Esophagus muscularis mucosa (tissue), 4 donors: ENCODE measurements at regions not wholly inside any gene's neighbourhood (a gene's known extent, or its start where the extent isn't known, plus 50 kb on each side); places are given as distances from the start of the nearest gene placed in this dataset.

Experiments
- DNase-seq: peaks from one replicate; pipeline ENCODE4 v3.0.0-alpha.2; 2017; ENCODE audit errors: extremely low spot score
- H3K27ac ChIP-seq, 4 donors: fragments of 200-600 bp; sonication (generic); replicated peaks in 1 of 4; 1 replicate in 3 of 4; 2 replicates in 1 of 4; pipeline ENCODE4 v1.5.1; 2016 to 2019; ENCODE audit warnings: mild to moderate bottlenecking in 1 of 4
- H3K27me3 ChIP-seq, 4 donors: fragments of 200-600 bp; sonication (generic); one replicate each; pipeline versions ENCODE4 v1.5.1 to v1.6.0; 2016 to 2019
- H3K36me3 ChIP-seq, 4 donors: fragments of 200-600 bp; sonication (generic); one replicate each; pipeline ENCODE4 v1.5.1; 2016 to 2019
- H3K4me1 ChIP-seq, 4 donors: fragments of 200-600 bp; sonication (generic); one replicate each; pipeline ENCODE4 v1.5.1; 2016 to 2019
- H3K4me3 ChIP-seq, 4 donors: fragments of 200-600 bp; sonication (generic); 1 replicate in 2 of 4; 2 replicates in 2 of 4; pipeline ENCODE4 v1.5.1; 2016 to 2019; ENCODE audit warnings: mild to moderate bottlenecking in 4 of 4, moderate library complexity in 1 of 4
- H3K9me3 ChIP-seq, 4 donors: fragments of 200-600 bp; sonication (generic); 1 replicate in 3 of 4; 2 replicates in 1 of 4; pipeline ENCODE4 v1.5.1; 2016 to 2019
- CTCF ChIP-seq, 3 experiments: fragments of 200-600 bp in 2 of 3; fragments of 450-650 bp in 1 of 3; sonication (generic) in 2 of 3; IDR thresholded peaks; one replicate each; pipeline ENCODE4 v1.5.1; 2017 to 2019; ENCODE audit warnings: antibody characterized with exemption in 3 of 3, mild to moderate bottlenecking in 2 of 3, moderate library complexity in 1 of 3
- EP300 ChIP-seq: sonication (generic); formaldehyde crosslinking; IDR thresholded peaks from one replicate; pipeline ENCODE4 v1.6.1; 2017; ENCODE audit warnings: antibody characterized with exemption
- POLR2A ChIP-seq: fragments of 450-650 bp; IDR thresholded peaks from one replicate; pipeline ENCODE4 v1.6.1; 2017; ENCODE audit warnings: antibody characterized with exemption, moderate library complexity, mild to moderate bottlenecking, low read depth
- POLR2AphosphoS5 ChIP-seq, 2 donors: sonication (generic); formaldehyde crosslinking; IDR thresholded peaks; one replicate each; pipeline ENCODE4 v1.6.1; 2017; ENCODE audit warnings: antibody characterized with exemption in 2 of 2
- WGBS: methylation state at CpG from one replicate; pipeline ENCODE4 v1.1.5; 2018; 5-methylcytosine and 5-hydroxymethylcytosine counted together
- intact Hi-C: fragments of 100-400 bp; cut with DNase I; formaldehyde crosslinking; loops from one replicate; pipeline ENCODE4 v1.15.1; 2023

- peaks cover 11 to 27% (median 18%) of the 10 kb centered on the region in 4 donors for H3K4me1 ChIP-seq
- 93% methylated on average over 6 of the region's 14 CpGs for WGBS
- TF ChIP-seq EP300: no peak
- no peak for TF ChIP-seq POLR2AphosphoS5 (IDR thresholded peaks at IDR 0.05)
- no peak for TF ChIP-seq CTCF (IDR thresholded peaks at IDR 0.05)
- H3K36me3 ChIP-seq: peaks cover 0 to 23% (median 9%) of the 10 kb centered on the region in 4 donors
- H3K9me3 ChIP-seq: no peaks in the 10 kb centered on the region
- intact Hi-C loops: loop anchor here (10.0 kb wide), 1 partner anchor 108 kb away; no protein-coding TSS in a partner anchor
- no peak for DNase-seq
- H3K27me3 ChIP-seq: no peaks in the 10 kb centered on the region
- H3K4me3 ChIP-seq: no peak overlapping the region
- H3K27ac ChIP-seq: no peak overlapping the region
Measured at GRCh38 chr2:120956486-120957156, 221.0 kb downstream of the GLI2 start.

- no peak for TF ChIP-seq POLR2A
- no peak for TF ChIP-seq CTCF (IDR thresholded peaks at IDR 0.05)
- no peak for TF ChIP-seq EP300
- TF ChIP-seq POLR2AphosphoS5 (IDR thresholded peaks at IDR 0.05): no peak
- Histone ChIP-seq H3K27ac (no peak overlapping the region), H3K36me3 (peaks cover 0 to 18% (median 9%) of the 10 kb centered on the region in 4 donors), H3K27me3 (no peaks in the 10 kb centered on the region), H3K4me1 (peaks cover 11 to 23% (median 18%) of the 10 kb centered on the region in 4 donors), H3K4me3 (no peak overlapping the region), H3K9me3 (no peaks in the 10 kb centered on the region)
- DNase-seq: no peak
- WGBS: 90% methylated on average over 5 of the region's 5 CpGs
- intact Hi-C loops: loop anchor here (10.0 kb wide), 1 partner anchor 107 kb away; no protein-coding TSS in a partner anchor
Measured at GRCh38 chr2:120957905-120958304, 222.2 kb downstream of the GLI2 start.

- no peaks in the 10 kb centered on the region for H3K9me3 ChIP-seq
- no peak for DNase-seq
- no peaks in the 10 kb centered on the region for H3K27me3 ChIP-seq
- intact Hi-C loops: loop anchor here (10.0 kb wide), 1 partner anchor 106 kb away; no protein-coding TSS in a partner anchor
- 81% methylated on average over 16 of the region's 17 CpGs for WGBS
- peaks cover 0 to 18% (median 9%) of the 10 kb centered on the region in 4 donors for H3K36me3 ChIP-seq
- peaks cover 11 to 23% (median 18%) of the 10 kb centered on the region in 4 donors for H3K4me1 ChIP-seq
- H3K4me3 ChIP-seq: no peak overlapping the region
- H3K27ac ChIP-seq: peak overlapping the region in 3 of 4 donors; percentile 10 to 47 (median 45)
- no peak for TF ChIP-seq POLR2A
- no peak for TF ChIP-seq POLR2AphosphoS5 (IDR thresholded peaks at IDR 0.05)
- TF ChIP-seq EP300: no peak
- TF ChIP-seq CTCF (IDR thresholded peaks at IDR 0.05): peak in 1 of 3 experiments; percentile 22
Measured at GRCh38 chr2:120958623-120959366, 223.1 kb downstream of the GLI2 start.

GRCh38 chr2:120959426-120959825 is 223.8 kb downstream of the GLI2 start:
- 43% methylated on average over 10 of the region's 13 CpGs for WGBS
- Histone ChIP-seq H3K4me3 (no peak overlapping the region), H3K36me3 (peaks cover 0 to 18% (median 9%) of the 10 kb centered on the region in 4 donors), H3K27ac (peak overlapping the region in 3 of 4 donors; percentile 10 to 47 (median 45)), H3K9me3 (no peaks in the 10 kb centered on the region), H3K4me1 (peaks cover 11 to 23% (median 18%) of the 10 kb centered on the region in 4 donors), H3K27me3 (no peaks in the 10 kb centered on the region)
- DNase-seq: no peak
- intact Hi-C loops: loop anchor here (10.0 kb wide), 1 partner anchor 105 kb away; no protein-coding TSS in a partner anchor
- TF ChIP-seq EP300 (no peak), POLR2AphosphoS5 (IDR thresholded peaks at IDR 0.05) (peak in 1 of 2 donors; percentile 14)

- Histone ChIP-seq H3K9me3 (no peaks in the 10 kb centered on the region), H3K27ac (no peak overlapping the region), H3K4me3 (no peak overlapping the region), H3K27me3 (no peaks in the 10 kb centered on the region), H3K4me1 (peaks cover 11 to 23% (median 18%) of the 10 kb centered on the region in 4 donors), H3K36me3 (peaks cover 0 to 31% (median 9%) of the 10 kb centered on the region in 4 donors)
- intact Hi-C loops: no loop called here
- WGBS: 87% methylated on average over 13 of the region's 13 CpGs
- DNase-seq: no peak
- no peak for TF ChIP-seq POLR2A
- TF ChIP-seq EP300: no peak
- TF ChIP-seq POLR2AphosphoS5 (IDR thresholded peaks at IDR 0.05): no peak
- TF ChIP-seq CTCF (IDR thresholded peaks at IDR 0.05): no peak
Measured at GRCh38 chr2:120960770-120961366, 225.2 kb downstream of the GLI2 start.
